ENCODE measurements at regions not wholly inside any gene's neighbourhood (a gene's known extent, or its start where the extent isn't known, plus 50 kb on each side); places are given as distances from the start of the nearest gene placed in this dataset.

- TF ChIP-seq POLR2AphosphoS5 (IDR thresholded peaks at IDR 0.05; ENCODE audit: borderline replicate concordance, low read depth, low read length) (no peak), EZH2 (IDR thresholded peaks at IDR 0.05) (no peak), FOXP2 (optimal IDR thresholded peaks at IDR 0.05; ENCODE audit: control extremely low read depth, extremely low read length, insufficient read depth) (no peak)
Observed at GRCh38 chr4:178481564-178481963, 1039.3 kb upstream of the AGA start.
